ENCODE measurements at regions not wholly inside any gene's neighbourhood (a gene's known extent, or its start where the extent isn't known, plus 50 kb on each side); places are given as distances from the start of the nearest gene placed in this dataset.

- no peaks in the 10 kb centered on the region for H3K9me3 ChIP-seq (ENCODE audit: insufficient read depth, low read length)
- H3K4me1 ChIP-seq (ENCODE audit: insufficient read depth, insufficient read length): no peaks in the 10 kb centered on the region
- DNase-seq (ENCODE audit: low read depth, low spot score): no peak
- TF ChIP-seq YY1 (IDR thresholded peaks at IDR 0.05; ENCODE audit: insufficient read depth, insufficient read length) (no peak), ZNF274 (IDR thresholded peaks at IDR 0.05; ENCODE audit: low read depth, low read length) (no peak), SUZ12 (IDR thresholded peaks at IDR 0.05; ENCODE audit: extremely low read depth, insufficient read depth, insufficient read length) (no peak)
- H3K4me3 ChIP-seq (ENCODE audit: insufficient read length, low read depth): no peak overlapping the region
- no peaks in the 10 kb centered on the region for H3K36me3 ChIP-seq (ENCODE audit: insufficient read depth, insufficient read length, low read length)
- no peaks in the 10 kb centered on the region for H3K27me3 ChIP-seq (ENCODE audit: insufficient read depth, insufficient read length)
- no peak overlapping the region for H3K9ac ChIP-seq (ENCODE audit: insufficient read length, low read depth)
These were observed 225.2 kb upstream of the ZFP42 start for GRCh38 chr4:187770345-187770744.

- Histone ChIP-seq H3K4me1 (ENCODE audit: insufficient read depth, insufficient read length) (no peaks in the 10 kb centered on the region), H3K9me3 (ENCODE audit: insufficient read depth, low read length) (peaks cover 8% of the 10 kb centered on the region; the same call in 1 of the 2 replicates), H3K4me3 (ENCODE audit: insufficient read length, low read depth) (no peak overlapping the region), H3K27me3 (ENCODE audit: insufficient read depth, insufficient read length) (no peaks in the 10 kb centered on the region), H3K9ac (ENCODE audit: insufficient read length, low read depth) (no peak overlapping the region), H3K36me3 (ENCODE audit: insufficient read depth, insufficient read length, low read length) (no peaks in the 10 kb centered on the region)
- no peak for TF ChIP-seq ZNF274 (IDR thresholded peaks at IDR 0.05; ENCODE audit: low read depth, low read length)
- TF ChIP-seq YY1 (IDR thresholded peaks at IDR 0.05; ENCODE audit: insufficient read depth, insufficient read length): no peak
- no peak for TF ChIP-seq SUZ12 (IDR thresholded peaks at IDR 0.05; ENCODE audit: extremely low read depth, insufficient read depth, insufficient read length)
- DNase-seq (ENCODE audit: low read depth, low spot score): no peak
These were observed 217.6 kb upstream of the ZFP42 start for GRCh38 chr4:187777954-187778353.

- Histone ChIP-seq H3K4me3 (ENCODE audit: insufficient read length, low read depth) (no peak overlapping the region), H3K27me3 (ENCODE audit: insufficient read depth, insufficient read length) (no peaks in the 10 kb centered on the region), H3K4me1 (ENCODE audit: insufficient read depth, insufficient read length) (no peaks in the 10 kb centered on the region), H3K9ac (ENCODE audit: insufficient read length, low read depth) (no peak overlapping the region), H3K36me3 (ENCODE audit: insufficient read depth, insufficient read length, low read length) (no peaks in the 10 kb centered on the region), H3K9me3 (ENCODE audit: insufficient read depth, low read length) (peaks cover 15% of the 10 kb centered on the region; the same call in 1 of the 2 replicates)
- DNase-seq (ENCODE audit: low read depth, low spot score): no peak
- TF ChIP-seq YY1 (IDR thresholded peaks at IDR 0.05; ENCODE audit: insufficient read depth, insufficient read length) (no peak), ZNF274 (IDR thresholded peaks at IDR 0.05; ENCODE audit: low read depth, low read length) (no peak), SUZ12 (IDR thresholded peaks at IDR 0.05; ENCODE audit: extremely low read depth, insufficient read depth, insufficient read length) (no peak)
These were observed 215.5 kb upstream of the ZFP42 start for GRCh38 chr4:187780070-187780469.

- no peaks in the 10 kb centered on the region for H3K36me3 ChIP-seq (ENCODE audit: insufficient read depth, insufficient read length, low read length)
- no peak for TF ChIP-seq ZNF274 (IDR thresholded peaks at IDR 0.05; ENCODE audit: low read depth, low read length)
- TF ChIP-seq YY1 (IDR thresholded peaks at IDR 0.05; ENCODE audit: insufficient read depth, insufficient read length): no peak
- no peak for TF ChIP-seq SUZ12 (IDR thresholded peaks at IDR 0.05; ENCODE audit: extremely low read depth, insufficient read depth, insufficient read length)
- H3K27me3 ChIP-seq (ENCODE audit: insufficient read depth, insufficient read length): no peaks in the 10 kb centered on the region
- DNase-seq (ENCODE audit: low read depth, low spot score): no peak
- H3K9ac ChIP-seq (ENCODE audit: insufficient read length, low read depth): no peak overlapping the region
- H3K4me3 ChIP-seq (ENCODE audit: insufficient read length, low read depth): no peak overlapping the region
- H3K9me3 ChIP-seq (ENCODE audit: insufficient read depth, low read length): peaks cover 15% of the 10 kb centered on the region; the same call in 1 of the 2 replicates
- no peaks in the 10 kb centered on the region for H3K4me1 ChIP-seq (ENCODE audit: insufficient read depth, insufficient read length)
These were observed 213.2 kb upstream of the ZFP42 start for GRCh38 chr4:187782286-187782824.

- Histone ChIP-seq H3K27me3 (ENCODE audit: insufficient read depth, insufficient read length) (no peaks in the 10 kb centered on the region), H3K4me1 (ENCODE audit: insufficient read depth, insufficient read length) (no peaks in the 10 kb centered on the region), H3K9me3 (ENCODE audit: insufficient read depth, low read length) (peaks cover 14% of the 10 kb centered on the region; the same call in 1 of the 2 replicates), H3K9ac (ENCODE audit: insufficient read length, low read depth) (no peak overlapping the region), H3K4me3 (ENCODE audit: insufficient read length, low read depth) (no peak overlapping the region), H3K36me3 (ENCODE audit: insufficient read depth, insufficient read length, low read length) (no peaks in the 10 kb centered on the region)
- TF ChIP-seq YY1 (IDR thresholded peaks at IDR 0.05; ENCODE audit: insufficient read depth, insufficient read length) (no peak), SUZ12 (IDR thresholded peaks at IDR 0.05; ENCODE audit: extremely low read depth, insufficient read depth, insufficient read length) (no peak), ZNF274 (IDR thresholded peaks at IDR 0.05; ENCODE audit: low read depth, low read length) (no peak)
- no peak for DNase-seq (ENCODE audit: low read depth, low spot score)
These were observed 209.4 kb upstream of the ZFP42 start for GRCh38 chr4:187786190-187786589.

GRCh38 chr4:187789078-187789477 lies 206.5 kb upstream of the ZFP42 start:
- H3K27me3 ChIP-seq (ENCODE audit: insufficient read depth, insufficient read length): no peaks in the 10 kb centered on the region
- TF ChIP-seq YY1 (IDR thresholded peaks at IDR 0.05; ENCODE audit: insufficient read depth, insufficient read length) (no peak), SUZ12 (IDR thresholded peaks at IDR 0.05; ENCODE audit: extremely low read depth, insufficient read depth, insufficient read length) (no peak), ZNF274 (IDR thresholded peaks at IDR 0.05; ENCODE audit: low read depth, low read length) (no peak)
- H3K4me1 ChIP-seq (ENCODE audit: insufficient read depth, insufficient read length): no peaks in the 10 kb centered on the region
- no peak overlapping the region for H3K9ac ChIP-seq (ENCODE audit: insufficient read length, low read depth)
- H3K4me3 ChIP-seq (ENCODE audit: insufficient read length, low read depth): no peak overlapping the region
- H3K9me3 ChIP-seq (ENCODE audit: insufficient read depth, low read length): peaks cover 14% of the 10 kb centered on the region; the same call in 1 of the 2 replicates
- no peak for DNase-seq (ENCODE audit: low read depth, low spot score)
- no peaks in the 10 kb centered on the region for H3K36me3 ChIP-seq (ENCODE audit: insufficient read depth, insufficient read length, low read length)

- Histone ChIP-seq H3K27me3 (ENCODE audit: insufficient read depth, insufficient read length) (no peaks in the 10 kb centered on the region), H3K9me3 (ENCODE audit: insufficient read depth, low read length) (no peaks in the 10 kb centered on the region), H3K9ac (ENCODE audit: insufficient read length, low read depth) (no peak overlapping the region), H3K36me3 (ENCODE audit: insufficient read depth, insufficient read length, low read length) (no peaks in the 10 kb centered on the region), H3K4me1 (ENCODE audit: insufficient read depth, insufficient read length) (no peaks in the 10 kb centered on the region), H3K4me3 (ENCODE audit: insufficient read length, low read depth) (no peak overlapping the region)
- no peak for DNase-seq (ENCODE audit: low read depth, low spot score)
- TF ChIP-seq SUZ12 (IDR thresholded peaks at IDR 0.05; ENCODE audit: extremely low read depth, insufficient read depth, insufficient read length) (no peak), ZNF274 (IDR thresholded peaks at IDR 0.05; ENCODE audit: low read depth, low read length) (no peak), YY1 (IDR thresholded peaks at IDR 0.05; ENCODE audit: insufficient read depth, insufficient read length) (no peak)
These were observed 199.8 kb upstream of the ZFP42 start for GRCh38 chr4:187795737-187796136.

Measured in NT2/D1 (cell line).